GM10266 (cell line): ENCODE measurements at regions not wholly inside any gene's neighbourhood (a gene's known extent, or its start where the extent isn't known, plus 50 kb on each side); places are given as distances from the start of the nearest gene placed in this dataset.

ENCODE experiments used
- DNase-seq: peaks from one replicate; pipeline ENCODE4 v3.0.0; 2012; ENCODE audit errors: extremely low spot score
- CTCF ChIP-seq: IDR thresholded peaks from 2 replicates; pipeline ENCODE4 v1.5.1; 2012; ENCODE audit warnings: mild to moderate bottlenecking, low read depth; ENCODE audit not compliant: control insufficient read depth, insufficient read depth; ENCODE audit errors: missing control alignments

GRCh38 chr10:78648256-78648860, 420.4 kb upstream of the ZMIZ1 start:
- DNase-seq = no peak

GRCh38 chr10:78649429-78649828, 419.3 kb upstream of the ZMIZ1 start:
- no peak for DNase-seq
- no peak for TF ChIP-seq CTCF

More at GRCh38 chr10:78648256-78648860, 420.4 kb upstream of the ZMIZ1 start:
- TF ChIP-seq CTCF = no peak

- DNase-seq = no peak
- TF ChIP-seq CTCF = no peak
Measured at GRCh38 chr10:78650122-78650521, 418.6 kb upstream of the ZMIZ1 start.

- TF ChIP-seq CTCF = no peak
- DNase-seq = no peak
Measured at GRCh38 chr10:78651287-78651686, 417.5 kb upstream of the ZMIZ1 start.

- no peak for TF ChIP-seq CTCF
- DNase-seq = no peak
Measured at GRCh38 chr10:78653555-78653954, 415.2 kb upstream of the ZMIZ1 start.

GRCh38 chr10:78654047-78654590, 414.6 kb upstream of the ZMIZ1 start:
- DNase-seq = no peak
- no peak for TF ChIP-seq CTCF

GRCh38 chr10:78655979-78656378, 412.8 kb upstream of the ZMIZ1 start:
- TF ChIP-seq CTCF = no peak
- DNase-seq = no peak
